Trophoblast cell (in vitro differentiated cells and primary cell): ENCODE measurements at regions not wholly inside any gene's neighbourhood (a gene's known extent, or its start where the extent isn't known, plus 50 kb on each side); places are given as distances from the start of the nearest gene placed in this dataset.
"Not testable (repeated sequence)": the region's sequence is repeated elsewhere in the genome, so short reads cannot be mapped to it uniquely, and the experiment has no call there.

ENCODE experiments used
- DNase-seq, 2 donors: peaks; one replicate each; pipeline ENCODE4 v3.0.0-alpha.2; 2016
- H2AFZ ChIP-seq: 2 replicates; pipeline ENCODE4 v1.6.1; 2013; ENCODE audit warnings: low read length, moderate library complexity, mild to moderate bottlenecking; ENCODE audit not compliant: insufficient read depth, poor library complexity
- H2AK5ac ChIP-seq: 2 replicates; pipeline ENCODE4 v1.6.1; 2013; ENCODE audit warnings: mild to moderate bottlenecking, low read length
- H2BK120ac ChIP-seq: 2 replicates; pipeline ENCODE4 v1.6.1; 2013; ENCODE audit warnings: low read length, mild to moderate bottlenecking, moderate library complexity; ENCODE audit not compliant: insufficient read depth, poor library complexity
- H2BK12ac ChIP-seq: 2 replicates; pipeline ENCODE4 v1.6.1; 2013; ENCODE audit warnings: mild to moderate bottlenecking, low read length, moderate library complexity
- H2BK5ac ChIP-seq: 2 replicates; pipeline ENCODE4 v1.6.1; 2013; ENCODE audit warnings: low read length, low read depth, moderate library complexity, mild to moderate bottlenecking; ENCODE audit not compliant: poor library complexity
- H3K14ac ChIP-seq: 2 replicates; pipeline ENCODE4 v1.6.1; 2013; ENCODE audit warnings: mild to moderate bottlenecking, low read length
- H3K18ac ChIP-seq: 2 replicates; pipeline ENCODE4 v1.6.1; 2013; ENCODE audit warnings: mild to moderate bottlenecking, low read length
- H3K23ac ChIP-seq: 2 replicates; pipeline ENCODE4 v1.6.1; 2013; ENCODE audit warnings: low read length
- H3K27ac ChIP-seq: 2 replicates; pipeline ENCODE4 v1.5.1; 2013; ENCODE audit warnings: low read depth, mild to moderate bottlenecking, inconsistent platforms, low read length, moderate library complexity
- H3K27me3 ChIP-seq: 2 replicates; pipeline ENCODE4 v1.6.1; 2013; ENCODE audit warnings: inconsistent platforms, mild to moderate bottlenecking, low read length, moderate library complexity; ENCODE audit not compliant: insufficient read depth
- H3K36me3 ChIP-seq, 2 experiments: 1 replicate in 1 of 2; 2 replicates in 1 of 2; pipeline ENCODE4 v1.6.1; 2013; ENCODE audit warnings: low read length in 2 of 2, mild to moderate bottlenecking in 2 of 2, moderate library complexity in 1 of 2; ENCODE audit not compliant: insufficient read depth in 2 of 2, control insufficient read depth in 1 of 2
- H3K4ac ChIP-seq: 2 replicates; pipeline ENCODE4 v1.6.1; 2013; ENCODE audit warnings: low read depth, mild to moderate bottlenecking, low read length, moderate library complexity
- H3K4me1 ChIP-seq, 2 experiments: 1 replicate in 1 of 2; 2 replicates in 1 of 2; pipeline ENCODE4 v1.6.1; 2013; ENCODE audit warnings: low read length in 2 of 2, mild to moderate bottlenecking in 2 of 2, moderate library complexity in 1 of 2; ENCODE audit not compliant: insufficient read depth in 2 of 2, control insufficient read depth in 1 of 2
- H3K4me2 ChIP-seq: 2 replicates; pipeline ENCODE4 v1.6.1; 2013; ENCODE audit warnings: inconsistent platforms, mild to moderate bottlenecking, low read length, moderate library complexity
- H3K4me3 ChIP-seq: 2 replicates; pipeline ENCODE4 v1.5.1; 2013; ENCODE audit warnings: mild to moderate bottlenecking, low read depth, low read length, inconsistent platforms
- H3K79me1 ChIP-seq: one replicate; pipeline ENCODE4 v1.6.1; 2013; ENCODE audit warnings: low read length
- H3K79me2 ChIP-seq: 2 replicates; pipeline ENCODE4 v1.6.1; 2013; ENCODE audit warnings: low read length, mild to moderate bottlenecking; ENCODE audit not compliant: control insufficient read depth, insufficient read depth, poor library complexity
- H3K9ac ChIP-seq: 2 replicates; pipeline ENCODE4 v1.6.1; 2013; ENCODE audit warnings: mild to moderate bottlenecking, low read length
- H3K9me3 ChIP-seq: 2 replicates; pipeline ENCODE4 v1.6.1; 2013; ENCODE audit warnings: low read depth, mild to moderate bottlenecking, control low read depth, inconsistent platforms, low read length; ENCODE audit not compliant: insufficient read depth
- H4K12ac ChIP-seq: 2 replicates; pipeline ENCODE4 v1.6.1; 2013; ENCODE audit warnings: low read depth, mild to moderate bottlenecking, low read length, moderate library complexity
- H4K8ac ChIP-seq: 2 replicates; pipeline ENCODE4 v1.6.1; 2013; ENCODE audit warnings: low read depth, mild to moderate bottlenecking, low read length, moderate library complexity
- H4K91ac ChIP-seq: one replicate; pipeline ENCODE4 v1.6.1; 2013; ENCODE audit warnings: low read depth, mild to moderate bottlenecking, low read length, moderate library complexity
- WGBS: extraction: QIAGEN DNeasy Blood & Tissue Kit; methylation state at CpG from one replicate; pipeline ENCODE4 v1.1.7; 2013; ENCODE audit warnings: missing lambda C conversion rate; ENCODE audit not compliant: insufficient read length, insufficient coverage; ENCODE audit errors: extremely low coverage; 5-methylcytosine and 5-hydroxymethylcytosine counted together

GRCh38 chr2:37762281-37762680 lies 90.8 kb upstream of the CDC42EP3 start:
- H3K79me1 ChIP-seq, H2BK120ac ChIP-seq, H4K8ac ChIP-seq, H2BK5ac ChIP-seq, H3K79me2 ChIP-seq, H3K4me2 ChIP-seq, H3K36me3 ChIP-seq, DNase-seq, H3K9me3 ChIP-seq, H3K4me3 ChIP-seq, H3K18ac ChIP-seq, H3K14ac ChIP-seq, H2AK5ac ChIP-seq, H2AFZ ChIP-seq, H4K12ac ChIP-seq, H3K27me3 ChIP-seq, H3K23ac ChIP-seq, H2BK12ac ChIP-seq, H3K4ac ChIP-seq, H3K9ac ChIP-seq, H3K4me1 ChIP-seq, H3K27ac ChIP-seq, H4K91ac ChIP-seq: not testable (repeated sequence)
- WGBS, result no CpG with 5 or more reads among the region's 2 CpGs

GRCh38 chr2:37764739-37765138 lies 93.3 kb upstream of the CDC42EP3 start:
- Histone ChIP-seq H4K8ac (no peak overlapping the region), H3K14ac (no peak overlapping the region)

GRCh38 chr2:37766106-37766505 lies 94.7 kb upstream of the CDC42EP3 start:
- Histone ChIP-seq H3K4ac (no peak overlapping the region), H3K9ac (no peak overlapping the region), H2BK120ac (no peak overlapping the region), H3K27me3 (no peaks in the 10 kb centered on the region), H3K36me3 (no peaks in the 10 kb centered on the region), H2BK12ac (no peak overlapping the region), H4K91ac (no peak overlapping the region), H2AK5ac (no peak overlapping the region), H2AFZ (no peak overlapping the region), H3K4me2 (no peak overlapping the region), H3K14ac (no peak overlapping the region), H3K79me2 (peaks cover 2% of the 10 kb centered on the region), H3K18ac (no peak overlapping the region), H3K9me3 (peaks cover 2% of the 10 kb centered on the region), H4K8ac (no peak overlapping the region), H3K4me3 (no peak overlapping the region), H3K23ac (no peak overlapping the region), H3K79me1 (peaks cover 21% of the 10 kb centered on the region), H2BK5ac (no peak overlapping the region), H3K27ac (no peak overlapping the region), H3K4me1 (peaks cover 15% of the 10 kb centered on the region in 2 experiments), H4K12ac (no peak overlapping the region)
- peak in 1 of 2 donors; percentile 61 for DNase-seq
- WGBS, result no CpG with 5 or more reads among the region's 3 CpGs

More at GRCh38 chr2:37764739-37765138, 93.3 kb upstream of the CDC42EP3 start:
- H3K23ac ChIP-seq, result no peak overlapping the region
- H3K4ac ChIP-seq, result no peak overlapping the region
- no peak overlapping the region for H4K12ac ChIP-seq
- peaks cover 15% of the 10 kb centered on the region in 2 experiments for H3K4me1 ChIP-seq
- WGBS, result no CpG with 5 or more reads among the region's 2 CpGs
- H3K9me3 ChIP-seq, result no peaks in the 10 kb centered on the region
- peaks cover 2% of the 10 kb centered on the region for H3K79me2 ChIP-seq
- no peak for DNase-seq
- H4K91ac ChIP-seq, result no peak overlapping the region
- H3K9ac ChIP-seq, result no peak overlapping the region
- H3K18ac ChIP-seq, result no peak overlapping the region
- H3K27me3 ChIP-seq, result no peaks in the 10 kb centered on the region
- H3K4me2 ChIP-seq, result no peak overlapping the region
- H3K4me3 ChIP-seq, result no peak overlapping the region
- H2BK5ac ChIP-seq, result no peak overlapping the region
- no peak overlapping the region for H2AK5ac ChIP-seq
- H2BK12ac ChIP-seq, result no peak overlapping the region
- no peak overlapping the region for H3K27ac ChIP-seq
- H3K79me1 ChIP-seq, result peaks cover 21% of the 10 kb centered on the region
- no peaks in the 10 kb centered on the region for H3K36me3 ChIP-seq
- H2AFZ ChIP-seq, result no peak overlapping the region
- H2BK120ac ChIP-seq, result no peak overlapping the region

GRCh38 chr2:37767046-37767445 lies 95.6 kb upstream of the CDC42EP3 start:
- Histone ChIP-seq H3K4me2 (no peak overlapping the region), H2AK5ac (peak overlapping the region; percentile 90), H3K79me2 (peaks cover 3% of the 10 kb centered on the region), H4K8ac (no peak overlapping the region), H4K12ac (no peak overlapping the region), H3K4ac (no peak overlapping the region), H3K23ac (no peak overlapping the region), H2BK120ac (peak overlapping the region; percentile 99), H2AFZ (no peak overlapping the region), H3K4me1 (peaks cover 19% of the 10 kb centered on the region in 2 experiments), H3K27ac (no peak overlapping the region), H2BK12ac (peak overlapping the region; percentile 99), H3K18ac (no peak overlapping the region), H4K91ac (peak overlapping the region; percentile 98), H3K27me3 (no peaks in the 10 kb centered on the region), H3K9me3 (peaks cover 2% of the 10 kb centered on the region), H2BK5ac (peak overlapping the region; percentile 94), H3K4me3 (no peak overlapping the region), H3K36me3 (no peaks in the 10 kb centered on the region), H3K14ac (no peak overlapping the region), H3K79me1 (peaks cover 27% of the 10 kb centered on the region), H3K9ac (no peak overlapping the region)
- peak in 1 of 2 donors; percentile 47 for DNase-seq
